HG03280 (cell line): ENCODE measurements at regions not wholly inside any gene's neighbourhood (a gene's known extent, or its start where the extent isn't known, plus 50 kb on each side); places are given as distances from the start of the nearest gene placed in this dataset.
"Not testable (repeated sequence)": the region's sequence is repeated elsewhere in the genome, so short reads cannot be mapped to it uniquely, and the experiment has no call there.

Experiments
- ATAC-seq: cut with Tn5 transposase; IDR thresholded peaks from one replicate; pipeline ENCODE4 v1.9.1; 2021; ENCODE audit warnings: mild to moderate bottlenecking, moderate library complexity; ENCODE audit not compliant: unreplicated experiment

GRCh38 chr5:17118631-17119030, 98.8 kb upstream of the BASP1 start:
- no peak for ATAC-seq

- no peak for ATAC-seq
Observed at GRCh38 chr5:17120209-17120608, 97.2 kb upstream of the BASP1 start.

GRCh38 chr5:17121776-17122175, 95.7 kb upstream of the BASP1 start:
- no peak for ATAC-seq

- ATAC-seq, result no peak
Observed at GRCh38 chr5:17123010-17123409, 94.4 kb upstream of the BASP1 start.

GRCh38 chr5:17123773-17124172, 93.7 kb upstream of the BASP1 start:
- not testable (repeated sequence) for ATAC-seq

DNA sequence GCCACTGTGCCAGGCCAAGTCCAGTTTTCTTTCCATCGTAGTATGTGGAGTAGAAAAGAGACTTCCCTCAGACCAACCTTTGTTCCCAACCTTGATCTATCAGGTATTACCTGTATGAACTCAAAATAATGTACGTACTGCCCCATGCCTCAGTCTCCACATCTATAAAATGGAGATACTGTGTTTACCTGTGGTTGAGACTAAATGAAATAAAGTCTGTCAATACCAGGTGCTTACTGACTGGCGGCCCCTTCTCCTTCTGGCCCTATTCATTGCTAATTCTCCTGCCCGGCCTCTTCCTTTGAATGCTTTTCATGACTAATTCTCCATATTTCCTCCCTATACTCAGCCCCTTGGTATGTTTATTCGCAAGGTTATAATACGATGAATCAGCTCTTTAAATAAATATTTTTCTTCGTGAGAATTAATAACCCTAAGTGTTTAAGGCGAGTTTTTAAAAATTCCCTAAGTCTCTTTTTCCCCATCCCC, 89.6 kb upstream of the BASP1 start:
- no peak for ATAC-seq

DNA sequence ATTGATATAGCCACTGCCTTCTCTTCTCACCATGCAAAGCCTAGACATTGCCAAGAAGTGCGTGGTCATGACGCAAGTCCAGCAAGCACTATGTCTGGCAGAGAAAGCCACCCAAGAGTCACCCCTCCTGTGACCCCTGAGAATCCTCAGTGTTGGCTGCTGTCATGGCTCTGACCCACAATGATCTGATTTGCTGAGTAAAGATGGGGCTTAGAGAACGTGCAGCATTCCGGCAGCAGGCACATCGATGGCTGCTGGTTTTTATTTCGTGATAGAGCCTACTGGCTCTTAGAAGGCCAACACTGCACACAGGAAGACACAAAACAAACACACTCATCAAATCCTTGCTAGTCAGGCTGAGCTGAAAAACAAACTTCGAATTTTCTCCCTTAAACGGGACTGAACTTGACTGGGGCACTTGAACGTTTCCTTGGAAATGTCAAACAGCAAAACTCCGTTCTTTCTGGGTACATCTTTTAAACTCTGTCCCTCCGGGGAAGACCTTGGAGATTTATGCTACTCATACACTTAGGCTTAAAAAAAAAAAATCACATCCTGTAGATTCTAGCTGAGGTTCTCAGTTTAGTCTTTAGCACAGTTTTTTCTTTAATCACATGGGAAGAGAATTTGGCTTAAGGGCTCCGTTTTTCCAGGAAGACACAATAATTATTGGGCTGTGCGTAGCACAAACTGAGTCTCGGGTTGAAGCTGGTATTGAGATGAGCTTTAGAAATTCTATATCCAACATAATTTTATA, 88.2 kb upstream of the BASP1 start:
- ATAC-seq, result no peak

GRCh38 chr5:17130302-17130701, 87.1 kb upstream of the BASP1 start:
- ATAC-seq, result not testable (repeated sequence)

GRCh38 chr5:17132444-17133083, 84.9 kb upstream of the BASP1 start:
- ATAC-seq, result peak; percentile 60

DNA sequence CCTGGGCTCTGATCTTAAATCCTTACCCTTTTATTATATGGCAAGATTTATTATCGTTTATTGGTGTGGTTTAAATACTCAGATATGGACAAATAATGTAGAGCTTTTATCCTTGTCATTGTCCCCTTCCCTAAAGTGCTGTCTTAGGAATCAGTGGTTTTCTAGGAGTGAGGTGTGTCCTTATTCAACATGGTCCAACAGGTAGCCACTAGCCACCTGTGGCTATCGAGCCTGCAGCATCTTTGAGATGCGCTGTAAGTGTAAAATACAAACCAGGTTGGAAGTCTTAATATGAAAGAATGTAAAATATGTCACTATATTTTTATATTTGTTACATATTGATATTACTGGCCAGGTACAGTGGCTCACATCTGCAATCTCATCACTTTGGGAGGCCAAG, 82.4 kb upstream of the BASP1 start:
- no peak for ATAC-seq

DNA sequence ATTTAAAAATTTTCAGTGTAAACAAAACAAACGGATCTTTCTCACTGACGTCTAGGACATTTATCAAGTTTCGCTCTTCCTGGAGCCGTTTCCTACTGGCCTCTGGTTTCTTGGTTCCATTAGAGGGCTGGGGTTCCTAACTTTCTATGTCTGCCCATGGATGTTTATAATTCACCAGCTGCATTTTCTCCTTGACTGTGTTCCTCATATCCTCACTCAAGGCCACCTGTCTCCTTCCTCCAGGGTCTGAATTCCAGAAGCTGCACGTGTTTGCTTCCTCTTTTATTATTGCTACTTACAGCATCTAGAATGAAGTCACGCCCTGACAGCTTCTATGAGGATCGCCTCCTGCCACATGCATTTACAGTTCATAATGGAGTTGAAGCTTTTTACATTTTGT, 74.1 kb upstream of the BASP1 start:
- no peak for ATAC-seq

GRCh38 chr5:17146280-17146841, 71.1 kb upstream of the BASP1 start:
- no peak for ATAC-seq

GRCh38 chr5:17147170-17147569, 70.3 kb upstream of the BASP1 start:
- no peak for ATAC-seq

- ATAC-seq, result no peak
Observed at GRCh38 chr5:17147617-17148016, 69.8 kb upstream of the BASP1 start.

DNA sequence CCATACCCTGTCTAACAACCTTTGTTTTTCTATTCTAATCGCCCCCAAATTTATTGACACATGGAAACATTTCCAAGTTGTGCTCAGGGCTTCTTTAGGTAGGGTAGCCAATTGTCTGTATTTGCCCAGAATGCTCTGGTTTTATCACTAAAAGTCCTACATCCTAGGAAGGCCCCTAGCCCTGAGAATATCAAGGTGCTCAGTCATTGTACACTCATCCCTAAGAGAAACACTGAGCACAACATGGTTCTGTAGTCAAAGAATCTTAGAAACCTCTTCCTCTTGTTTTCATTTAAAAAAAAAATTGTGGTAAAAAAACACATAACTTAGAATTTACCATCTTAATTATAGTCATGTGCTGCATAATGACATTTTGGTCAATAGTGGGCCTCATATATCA, 69.0 kb upstream of the BASP1 start:
- ATAC-seq, result no peak

- ATAC-seq, result no peak
Observed at GRCh38 chr5:17149786-17150185, 67.6 kb upstream of the BASP1 start.

GRCh38 chr5:17150531-17150930, 66.9 kb upstream of the BASP1 start:
- no peak for ATAC-seq

DNA sequence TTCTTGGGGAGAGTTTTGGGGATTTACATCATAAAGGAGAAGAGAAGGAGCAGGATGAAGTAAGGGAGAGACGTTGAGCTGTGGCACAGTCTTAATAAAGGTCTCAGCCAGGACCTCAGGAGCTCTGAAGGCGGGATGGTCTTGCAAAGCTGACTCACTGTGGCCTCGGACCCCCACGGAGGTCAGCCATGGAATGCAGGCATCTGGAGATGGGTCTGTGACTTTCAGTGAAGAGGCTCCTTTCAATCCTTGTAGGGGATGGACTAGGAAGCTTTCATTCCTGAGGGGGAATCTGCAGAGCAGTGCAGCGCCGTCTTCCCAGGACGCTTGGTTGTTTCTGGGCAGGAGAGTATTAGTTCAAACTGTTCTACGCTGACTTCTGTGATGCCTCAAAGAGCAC, 65.7 kb upstream of the BASP1 start:
- ATAC-seq, result no peak

GRCh38 chr5:17154211-17154996, 63.0 kb upstream of the BASP1 start:
- no peak for ATAC-seq

GRCh38 chr5:17156463-17156862, 61.0 kb upstream of the BASP1 start:
- no peak for ATAC-seq

DNA sequence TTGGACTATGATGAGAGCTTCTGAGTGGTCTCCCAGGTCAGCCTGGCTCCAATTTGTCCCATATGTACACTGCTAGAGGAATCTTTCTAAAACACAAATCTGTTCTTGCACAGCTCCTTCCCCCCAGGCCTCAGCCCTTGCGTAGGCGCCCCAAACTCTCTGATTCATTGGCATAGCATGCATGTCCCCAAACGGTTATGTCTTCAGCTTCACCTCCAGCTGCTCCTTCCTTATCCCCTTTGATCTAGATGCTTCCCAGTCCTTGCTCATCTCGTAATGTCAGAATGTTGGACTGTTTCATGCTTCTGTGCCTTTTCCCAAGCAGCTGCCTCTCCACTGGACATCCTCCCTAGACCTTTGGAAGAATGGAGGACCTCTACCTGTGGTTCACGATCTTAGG, 60.1 kb upstream of the BASP1 start:
- ATAC-seq, result no peak
